H1 (cell line): ENCODE measurements at regions not wholly inside any gene's neighbourhood (a gene's known extent, or its start where the extent isn't known, plus 50 kb on each side); places are given as distances from the start of the nearest gene placed in this dataset.

Experiments used
- CHD7 ChIP-seq: fragments of 300-600 bp; sonication (generic); IDR thresholded peaks from 2 replicates; pipeline ENCODE4 v1.7.1; 2012; ENCODE audit warnings: low read length, moderate library complexity, mild to moderate bottlenecking, inconsistent platforms; ENCODE audit not compliant: insufficient replicate concordance
- CTCF ChIP-seq, 3 experiments: IDR thresholded peaks; 1 replicate in 2 of 3; 2 replicates in 1 of 3; pipeline versions ENCODE4 v1.5.1 to v1.6.1; 2011; ENCODE audit warnings: low read length in 3 of 3, mild to moderate bottlenecking in 3 of 3, inconsistent platforms in 2 of 3, low read depth in 1 of 3, moderate library complexity in 1 of 3; ENCODE audit not compliant: insufficient read depth in 1 of 3; ENCODE audit errors: control extremely low read depth in 1 of 3
- RBBP5 ChIP-seq: IDR thresholded peaks from 2 replicates; pipeline ENCODE4 v1.7.1; 2012; ENCODE audit warnings: low read depth, mild to moderate bottlenecking, inconsistent platforms, low read length, moderate library complexity, borderline replicate concordance
- SIRT6 ChIP-seq: IDR thresholded peaks from one replicate; pipeline ENCODE4 v1.7.1; 2012; ENCODE audit warnings: low read length, inconsistent platforms

- no peak for TF ChIP-seq CTCF (IDR thresholded peaks at IDR 0.05; ENCODE audit: control extremely low read depth in 1 of 3, insufficient read depth in 1 of 3, low read depth in 1 of 3, low read length in 3 of 3)
- TF ChIP-seq CHD7 = no peak
- no peak for TF ChIP-seq RBBP5
- no peak for TF ChIP-seq SIRT6
Measured at GRCh38 chr3:27927882-27928281, 205.8 kb upstream of the EOMES start (continued).
